Right lobe of liver (tissue), 6 donors: ENCODE measurements at regions not wholly inside any gene's neighbourhood (a gene's known extent, or its start where the extent isn't known, plus 50 kb on each side); places are given as distances from the start of the nearest gene placed in this dataset.

Experiments used
- ATAC-seq, 4 donors: fragments of 200-7000 bp; cut with Tn5 transposase; one replicate each; pipeline ENCODE4 v1.9.1; 2020; ENCODE audit warnings: mild to moderate bottlenecking in 4 of 4, moderate library complexity in 4 of 4
- DNase-seq, 3 donors: peaks; one replicate each; pipeline ENCODE4 v3.0.0-alpha.2; 2020
- H3K27ac ChIP-seq, 3 donors: fragments of 200-600 bp; one replicate each; pipeline ENCODE4 v1.8.0; 2022
- H3K27me3 ChIP-seq, 2 donors: fragments of 200-600 bp; one replicate each; pipeline ENCODE4 v1.8.0; 2022
- H3K36me3 ChIP-seq, 4 donors: fragments of 200-600 bp; sonication (generic) in 1 of 4; one replicate each; pipeline versions ENCODE4 v1.5.1 to v1.8.0; 2017 to 2022; ENCODE audit warnings: control low read depth in 1 of 4
- H3K4me1 ChIP-seq, 4 donors: fragments of 200-600 bp; sonication (generic) in 1 of 4; one replicate each; pipeline versions ENCODE4 v1.5.1 to v1.8.0; 2017 to 2022; ENCODE audit warnings: control low read depth in 1 of 4
- H3K4me3 ChIP-seq, 3 donors: fragments of 200-600 bp; one replicate each; pipeline ENCODE4 v1.8.0; 2022
- H3K9me3 ChIP-seq, 4 donors: fragments of 200-600 bp; sonication (generic) in 1 of 4; one replicate each; pipeline versions ENCODE4 v1.5.1 to v1.8.0; 2017 to 2022; ENCODE audit warnings: control low read depth in 1 of 4
- CTCF ChIP-seq, 4 donors: fragments of 200-600 bp in 3 of 4; fragments of 450-650 bp in 1 of 4; IDR thresholded peaks; one replicate each; pipeline versions ENCODE4 v1.5.1 to v1.8.0; 2016 to 2022; ENCODE audit warnings: antibody characterized with exemption in 4 of 4, mild to moderate bottlenecking in 2 of 4
- POLR2A ChIP-seq: fragments of 450-650 bp; IDR thresholded peaks from one replicate; pipeline ENCODE4 v1.6.1; 2017; ENCODE audit warnings: antibody characterized with exemption, mild to moderate bottlenecking
- WGBS: methylation state at CpG from one replicate; pipeline ENCODE4 v1.1.6; 2018; ENCODE audit warnings: low coverage, low lambda C conversion rate; ENCODE audit not compliant: insufficient coverage; ENCODE audit errors: missing lambda C conversion rate; 5-methylcytosine and 5-hydroxymethylcytosine counted together
- intact Hi-C, 2 donors: fragments of 100-400 bp; cut with DNase I; formaldehyde crosslinking; loops; one replicate each; pipeline versions ENCODE4 v1.11.2 to v1.14.1; 2022
- donor health status: DM: no; HTN: yes; CAD: no.
- donor health status: DM: no; HTN: no; CAD: no.
- donor health status: DM: no; HTN: no; CAD: no.
- donor health status: DM: no; HTN: yes; CAD: no.
- donor health status: DM: no; HTN: yes; CAD: no.

- Histone ChIP-seq H3K9me3 (no peaks in the 10 kb centered on the region), H3K27me3 (no peaks in the 10 kb centered on the region), H3K4me3 (no peak overlapping the region), H3K27ac (no peak overlapping the region), H3K36me3 (no peaks in the 10 kb centered on the region), H3K4me1 (no peaks in the 10 kb centered on the region)
- 50% methylated on average over 5 of the region's 5 CpGs for WGBS
- no peak for DNase-seq
- no peak for TF ChIP-seq POLR2A
- no peak for TF ChIP-seq CTCF (IDR thresholded peaks at IDR 0.05)
- no peak for ATAC-seq
- intact Hi-C loops, result no loop called here
Measured at GRCh38 chr13:109857325-109857724, 70.9 kb upstream of the IRS2 start.

GRCh38 chr13:109856350-109856749 is 70.0 kb upstream of the IRS2 start:
- H3K27ac ChIP-seq, result no peak overlapping the region
- H3K27me3 ChIP-seq, result no peaks in the 10 kb centered on the region
- no peaks in the 10 kb centered on the region for H3K9me3 ChIP-seq
- H3K4me3 ChIP-seq, result no peak overlapping the region
- H3K36me3 ChIP-seq, result no peaks in the 10 kb centered on the region
- WGBS, result 65% methylated on average over 4 of the region's 4 CpGs
- ATAC-seq, result no peak
- no peaks in the 10 kb centered on the region for H3K4me1 ChIP-seq
- intact Hi-C loops, result no loop called here
- no peak for DNase-seq
- no peak for TF ChIP-seq POLR2A
- TF ChIP-seq CTCF (IDR thresholded peaks at IDR 0.05), result no peak

GRCh38 chr13:109853153-109853552 is 66.8 kb upstream of the IRS2 start:
- Histone ChIP-seq H3K27me3 (no peaks in the 10 kb centered on the region), H3K4me1 (no peaks in the 10 kb centered on the region), H3K27ac (no peak overlapping the region), H3K36me3 (no peaks in the 10 kb centered on the region), H3K4me3 (no peak overlapping the region), H3K9me3 (no peaks in the 10 kb centered on the region)
- WGBS, result 81% methylated on average over 5 of the region's 5 CpGs
- no peak for DNase-seq
- no peak for ATAC-seq
- intact Hi-C loops, result no loop called here
- no peak for TF ChIP-seq POLR2A
- TF ChIP-seq CTCF (IDR thresholded peaks at IDR 0.05), result no peak

- no peaks in the 10 kb centered on the region for H3K36me3 ChIP-seq
Measured at GRCh38 chr13:109846185-109846584, 59.8 kb upstream of the IRS2 start.

More at GRCh38 chr13:109846185-109846584, 59.8 kb upstream of the IRS2 start:
- TF ChIP-seq CTCF (IDR thresholded peaks at IDR 0.05), result no peak
- no peak for TF ChIP-seq POLR2A
- Histone ChIP-seq H3K27me3 (no peaks in the 10 kb centered on the region), H3K4me3 (no peak overlapping the region), H3K4me1 (peaks cover 0 to 3% (median 0%) of the 10 kb centered on the region in 4 donors), H3K9me3 (no peaks in the 10 kb centered on the region), H3K27ac (no peak overlapping the region)
- intact Hi-C loops, result no loop called here
- DNase-seq (no peak), ATAC-seq (no peak)
- 68% methylated on average over 4 of the region's 4 CpGs for WGBS
